GM12878 (cell line): ENCODE measurements at regions not wholly inside any gene's neighbourhood (a gene's known extent, or its start where the extent isn't known, plus 50 kb on each side); places are given as distances from the start of the nearest gene placed in this dataset.
A peak's percentile ranks its signal among the peaks of the same experiment; 100 is the strongest.

Experiments used
- ATF3 ChIP-seq: IDR thresholded peaks from 2 replicates; pipeline ENCODE4 v1.6.1; 2011; ENCODE audit warnings: low read depth, mild to moderate bottlenecking, low read length, moderate library complexity, borderline replicate concordance; ENCODE audit errors: extremely low read depth
- E2F4 ChIP-seq: IDR thresholded peaks from 2 replicates; pipeline ENCODE4 v1.6.1; 2012; ENCODE audit warnings: low read depth, low read length, improper control_type of control experiment
- ELK1 ChIP-seq: IDR thresholded peaks from 2 replicates; pipeline ENCODE4 v1.6.1; 2012; ENCODE audit warnings: low read depth, low read length, improper control_type of control experiment
- FOS ChIP-seq: IDR thresholded peaks from 3 replicates; pipeline ENCODE4 v1.6.1; 2011; ENCODE audit warnings: borderline replicate concordance; ENCODE audit not compliant: insufficient read length; ENCODE audit errors: extremely low read depth
- HDAC2 ChIP-seq: fragments of 200-600 bp; sonication (generic); IDR thresholded peaks from 2 replicates; pipeline ENCODE4 v1.6.1; 2017
- HSF1 ChIP-seq: fragments of 150-350 bp; IDR thresholded peaks from 2 replicates; pipeline ENCODE4 v1.6.1; 2014; ENCODE audit warnings: mild to moderate bottlenecking, low read depth, low read length
- IRF4 ChIP-seq: IDR thresholded peaks from 2 replicates; pipeline ENCODE4 v1.6.1; 2011; ENCODE audit warnings: low read depth, low read length
- IRF5 ChIP-seq: fragments of 450-650 bp; IDR thresholded peaks from 2 replicates; pipeline ENCODE4 v1.6.1; 2017; ENCODE audit warnings: borderline replicate concordance
- MEF2A ChIP-seq: IDR thresholded peaks from 2 replicates; pipeline ENCODE4 v1.6.1; 2011; ENCODE audit warnings: low read depth, mild to moderate bottlenecking, low read length, moderate library complexity; ENCODE audit not compliant: insufficient read depth
- NR2C2 ChIP-seq: IDR thresholded peaks from 2 replicates; pipeline ENCODE4 v1.6.1; 2011; ENCODE audit warnings: borderline replicate concordance, low read depth; ENCODE audit not compliant: control insufficient read depth, insufficient read length
- NR2F1 ChIP-seq: fragments of 450-650 bp; conservative IDR thresholded peaks from 2 replicates; pipeline ENCODE4 v1.6.1; 2017; ENCODE audit warnings: mild to moderate bottlenecking
- PKNOX1 ChIP-seq: fragments of 450-650 bp; IDR thresholded peaks from 2 replicates; pipeline ENCODE4 v1.6.1; 2016; ENCODE audit warnings: mild to moderate bottlenecking
- PRDM15 ChIP-seq: fragments of 450-650 bp; formaldehyde crosslinking; IDR thresholded peaks from 2 replicates; pipeline ENCODE4 v1.4.0; 2020; ENCODE audit warnings: mild to moderate bottlenecking, moderate library complexity
- SREBF1 ChIP-seq: IDR thresholded peaks from 2 replicates; pipeline ENCODE4 v1.6.1; 2012; ENCODE audit warnings: mild to moderate bottlenecking, low read length
- WRNIP1 ChIP-seq: IDR thresholded peaks from 2 replicates; pipeline ENCODE4 v1.6.1; 2011; ENCODE audit warnings: low read depth, low read length, improper control_type of control experiment, borderline replicate concordance
- ZNF24 ChIP-seq: fragments of 450-650 bp; IDR thresholded peaks from 2 replicates; pipeline ENCODE4 v1.6.1; 2017; ENCODE audit warnings: antibody characterized with exemption, mild to moderate bottlenecking
- ZNF274 ChIP-seq: IDR thresholded peaks from one replicate; pipeline ENCODE4 v1.8.0; 2011; ENCODE audit not compliant: insufficient read length, insufficient read depth
- ZSCAN29 ChIP-seq: fragments of 450-650 bp; IDR thresholded peaks from 2 replicates; pipeline ENCODE4 v1.6.1; 2017; ENCODE audit warnings: mild to moderate bottlenecking, moderate library complexity

- no peak for TF ChIP-seq HSF1
- no peak for TF ChIP-seq FOS
- TF ChIP-seq ATF3: no peak
- no peak for TF ChIP-seq PKNOX1
- TF ChIP-seq WRNIP1: no peak
- peak; percentile 71; the same call in 1 of the 2 replicates for TF ChIP-seq IRF4
- no peak for TF ChIP-seq IRF5
- no peak for TF ChIP-seq ZNF274
- no peak for TF ChIP-seq MEF2A
- TF ChIP-seq ZSCAN29: no peak
- TF ChIP-seq HDAC2: no peak
- TF ChIP-seq ELK1: no peak
- no peak for TF ChIP-seq PRDM15 (CRISPR knock-in tag)
- no peak for TF ChIP-seq SREBF1
- peak; percentile 42; the same call in 1 of the 2 replicates for TF ChIP-seq ZNF24
- peak; percentile 46 for TF ChIP-seq NR2F1
- no peak for TF ChIP-seq NR2C2
- no peak for TF ChIP-seq E2F4
Measured at GRCh38 chr17:70405492-70406220, 236.3 kb downstream of the KCNJ2 start (continued).
